Activated CD4-positive, alpha-beta memory T cell treated with anti-CD3 and anti-CD28 coated beads, Interleukin-2, amount 10 ng/mL, durations not matched to agents 7 days and 5 days (primary cell): ENCODE measurements at regions not wholly inside any gene's neighbourhood (a gene's known extent, or its start where the extent isn't known, plus 50 kb on each side); places are given as distances from the start of the nearest gene placed in this dataset.
A peak's percentile ranks its signal among the peaks of the same experiment; 100 is the strongest.
"Not testable (repeated sequence)": the region's sequence is repeated elsewhere in the genome, so short reads cannot be mapped to it uniquely, and the experiment has no call there.

Source experiments
- CTCF ChIA-PET: fragments of 350-600 bp; sonication (Branson Sonifier 250); formaldehyde crosslinking; loops from one replicate; lab custom pipeline; 2021; ENCODE audit warnings: antibody characterized with exemption, inconsistent platforms; lab: Charles Lee
- POLR2A ChIA-PET: fragments of 350-600 bp; sonication (Branson Sonifier 250); formaldehyde crosslinking; loops from one replicate; lab custom pipeline; 2021; ENCODE audit warnings: antibody characterized with exemption; lab: Charles Lee
- DNase-seq: peaks from one replicate; pipeline ENCODE4 v3.0.0-alpha.2; 2020
- H3K27ac Mint-ChIP-seq: one replicate; pipeline ENCODE4 v1.8.0; 2021; ENCODE audit warnings: mild to moderate bottlenecking, mixed read lengths
- H3K27me3 Mint-ChIP-seq: one replicate; pipeline ENCODE4 v1.8.0; 2021; ENCODE audit warnings: mixed read lengths
- H3K36me3 Mint-ChIP-seq: one replicate; pipeline ENCODE4 v1.8.0; 2021; ENCODE audit warnings: low read depth, mixed read lengths
- H3K4me1 Mint-ChIP-seq: one replicate; pipeline ENCODE4 v1.8.0; 2021; ENCODE audit warnings: mixed read lengths
- H3K4me3 Mint-ChIP-seq: one replicate; pipeline ENCODE4 v1.8.0; 2021; ENCODE audit warnings: mild to moderate bottlenecking, mixed read lengths
- H3K9me3 Mint-ChIP-seq: one replicate; pipeline ENCODE4 v1.8.0; 2021; ENCODE audit warnings: mixed read lengths

DNA sequence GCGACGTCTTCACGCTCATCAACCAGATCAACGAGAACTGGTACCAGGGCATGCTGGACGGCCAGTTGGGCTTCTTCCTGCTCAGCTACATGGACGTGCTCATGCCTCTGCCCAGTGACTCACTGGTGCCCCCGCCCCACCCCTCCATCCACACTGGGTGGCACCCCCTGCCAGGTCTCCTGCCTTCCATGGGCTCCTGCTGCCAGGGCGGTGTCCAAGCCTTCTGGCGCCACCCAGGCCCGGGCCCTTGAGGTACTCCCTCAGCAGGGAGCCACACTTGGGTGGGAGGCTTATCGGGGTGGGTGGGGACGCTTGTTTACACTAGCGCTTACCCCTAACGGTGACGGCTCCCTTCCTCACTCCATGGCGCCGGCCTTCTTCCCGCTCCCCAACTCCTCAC is 148.2 kb downstream of the GOSR1 start:
- CTCF ChIA-PET, H3K27me3 Mint-ChIP-seq, H3K36me3 Mint-ChIP-seq, H3K9me3 Mint-ChIP-seq, H3K4me3 Mint-ChIP-seq, POLR2A ChIA-PET, H3K27ac Mint-ChIP-seq, H3K4me1 Mint-ChIP-seq, DNase-seq: not testable (repeated sequence)

DNA sequence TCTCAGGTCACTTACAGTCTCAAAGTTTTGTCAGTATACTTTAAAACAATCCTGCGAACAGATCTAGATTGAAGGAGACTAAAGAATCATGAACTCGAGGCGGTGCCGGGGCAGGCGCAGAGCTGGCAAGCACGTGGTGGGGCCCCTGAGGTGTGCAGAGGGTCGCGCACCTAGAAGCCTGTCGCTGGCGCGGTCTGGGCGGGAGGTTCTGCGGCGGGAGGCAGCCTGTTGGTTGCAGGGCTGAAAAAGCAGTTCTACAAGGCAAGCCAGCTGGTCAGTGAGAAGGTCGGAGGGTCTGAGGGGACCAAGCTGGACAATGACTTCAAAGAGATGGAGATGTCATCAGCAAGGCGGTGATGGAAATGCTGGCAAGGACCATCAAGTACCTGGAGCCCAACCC is 147.0 kb downstream of the GOSR1 start:
- POLR2A ChIA-PET, CTCF ChIA-PET, H3K36me3 Mint-ChIP-seq: not testable (repeated sequence)

DNA sequence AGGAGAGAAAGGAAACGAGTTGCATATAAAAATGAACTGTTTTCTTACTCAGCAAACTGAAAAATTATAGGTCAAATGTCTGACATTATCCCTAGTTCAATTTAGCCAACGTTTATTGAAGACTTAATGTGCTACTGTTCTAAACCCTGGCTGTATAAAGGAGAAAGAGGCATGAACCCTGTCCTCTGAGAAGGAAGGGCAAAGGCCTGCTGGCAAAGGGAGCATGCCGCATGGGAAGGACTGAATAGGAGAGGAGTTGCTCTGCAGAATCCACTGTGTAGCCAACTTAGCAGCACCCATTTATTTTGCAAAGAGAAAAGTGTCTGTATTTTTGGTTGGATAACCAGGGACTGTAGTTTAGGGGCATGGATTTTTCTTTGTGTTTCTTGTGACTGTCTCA is 132.5 kb downstream of the GOSR1 start:
- H3K27me3 Mint-ChIP-seq, H3K27ac Mint-ChIP-seq, H3K9me3 Mint-ChIP-seq, CTCF ChIA-PET, H3K36me3 Mint-ChIP-seq, H3K4me1 Mint-ChIP-seq, DNase-seq, H3K4me3 Mint-ChIP-seq, POLR2A ChIA-PET: not testable (repeated sequence)

More for the DNA sequence above, 147.0 kb downstream of the GOSR1 start:
- H3K4me1 Mint-ChIP-seq, DNase-seq, H3K4me3 Mint-ChIP-seq, H3K27ac Mint-ChIP-seq, H3K27me3 Mint-ChIP-seq, H3K9me3 Mint-ChIP-seq: not testable (repeated sequence)

DNA sequence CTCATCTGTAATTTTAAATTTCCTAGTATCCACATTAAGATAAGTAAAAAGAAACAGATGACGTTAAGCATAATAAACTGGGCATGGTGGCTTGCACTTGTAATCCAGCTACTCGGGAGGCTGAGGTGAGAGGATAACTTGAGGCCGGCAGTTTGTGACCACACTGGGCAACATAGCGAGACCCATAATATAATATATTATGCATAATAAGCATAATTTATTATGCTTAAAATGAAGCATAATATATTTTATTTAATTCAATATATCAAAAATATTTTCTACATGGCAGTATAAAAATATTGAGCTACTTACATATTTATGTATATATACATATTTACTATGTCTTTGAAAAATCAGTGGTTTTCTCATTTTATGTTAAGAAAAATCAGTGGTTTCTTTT is 128.3 kb downstream of the GOSR1 start:
- no peak for DNase-seq
- no peak overlapping the region for H3K27ac Mint-ChIP-seq
- H3K4me1 Mint-ChIP-seq: peaks cover 21% of the 10 kb centered on the region
- POLR2A ChIA-PET: no interaction called here
- peaks cover 2% of the 10 kb centered on the region for H3K27me3 Mint-ChIP-seq
- no peak overlapping the region for H3K4me3 Mint-ChIP-seq
- H3K9me3 Mint-ChIP-seq: no peaks in the 10 kb centered on the region
- CTCF ChIA-PET: no interaction called here
- no peaks in the 10 kb centered on the region for H3K36me3 Mint-ChIP-seq

DNA sequence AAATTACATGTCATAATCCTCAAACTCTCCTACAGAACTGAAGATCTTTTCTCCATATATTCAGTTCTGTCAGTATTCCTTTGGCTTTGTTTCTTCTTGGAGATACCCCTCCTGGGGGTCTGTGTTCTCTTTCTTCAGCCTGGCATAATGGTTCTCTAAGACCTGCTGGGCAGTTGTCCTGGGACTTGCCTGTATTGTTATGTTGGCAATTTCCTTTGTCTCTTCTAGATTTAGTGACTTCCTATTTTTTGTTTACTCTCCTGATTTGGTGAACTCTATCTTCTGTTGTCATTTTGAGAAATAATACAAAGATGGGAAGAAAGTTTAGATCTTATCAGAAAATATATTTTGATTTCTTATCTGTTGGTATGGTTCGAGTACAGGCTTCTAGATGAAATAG is 127.8 kb downstream of the GOSR1 start:
- Mint-ChIP-seq H3K27ac (no peak overlapping the region), H3K27me3 (peaks cover 2% of the 10 kb centered on the region), H3K36me3 (no peaks in the 10 kb centered on the region), H3K4me3 (no peak overlapping the region), H3K9me3 (no peaks in the 10 kb centered on the region), H3K4me1 (peaks cover 22% of the 10 kb centered on the region)
- POLR2A ChIA-PET: no interaction called here
- no peak for DNase-seq
- CTCF ChIA-PET: no interaction called here

DNA sequence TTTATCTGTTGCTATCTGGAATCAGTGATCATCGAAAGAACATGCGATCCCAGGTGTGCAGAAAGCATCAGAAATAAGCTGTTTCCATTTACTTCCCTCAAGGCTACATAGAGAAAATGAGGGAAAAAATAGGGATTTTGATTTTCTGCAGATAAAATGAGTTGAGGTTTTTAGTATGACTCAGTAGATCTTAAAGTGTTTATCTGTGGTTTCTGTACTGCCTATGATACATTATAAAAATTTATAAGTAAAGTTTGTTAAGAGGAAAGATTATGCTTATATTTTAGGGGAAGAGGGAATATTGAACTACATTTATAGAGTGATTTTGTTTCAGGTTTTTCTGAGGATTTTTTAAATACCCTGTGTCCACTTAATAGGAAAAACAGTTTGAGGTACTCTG is 125.2 kb downstream of the GOSR1 start:
- DNase-seq, H3K27me3 Mint-ChIP-seq, H3K9me3 Mint-ChIP-seq, POLR2A ChIA-PET, H3K36me3 Mint-ChIP-seq, H3K27ac Mint-ChIP-seq, H3K4me3 Mint-ChIP-seq: not testable (repeated sequence)
- peaks cover 30% of the 10 kb centered on the region for H3K4me1 Mint-ChIP-seq
- CTCF ChIA-PET: interaction anchor here (1.0 kb wide), 1 partner anchor 96 kb away, joined by 3 read pairs; no protein-coding TSS in a partner anchor

DNA sequence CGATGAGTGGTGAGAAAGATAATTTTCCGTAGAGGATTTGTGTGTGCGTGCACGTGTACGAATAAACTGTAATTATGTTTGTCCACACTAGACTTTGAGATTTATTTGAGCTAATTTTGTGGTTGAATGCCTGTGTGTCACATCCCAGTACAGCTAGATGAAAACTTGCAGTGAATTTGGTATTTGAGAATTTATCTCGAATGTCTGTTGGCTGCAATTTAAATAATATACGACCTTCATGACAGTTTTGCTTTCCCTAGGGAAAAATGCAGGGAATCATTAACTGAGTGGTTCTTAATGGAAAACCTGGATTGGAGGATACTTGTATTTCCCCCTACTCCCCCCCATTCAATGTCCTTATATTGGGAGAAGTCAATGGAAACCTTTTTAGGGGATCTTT is 124.8 kb downstream of the GOSR1 start:
- POLR2A ChIA-PET, H3K27ac Mint-ChIP-seq, DNase-seq, H3K36me3 Mint-ChIP-seq, H3K27me3 Mint-ChIP-seq, H3K9me3 Mint-ChIP-seq: not testable (repeated sequence)
- Mint-ChIP-seq H3K4me3 (peak overlapping the region; percentile 70), H3K4me1 (peaks cover 30% of the 10 kb centered on the region)
- CTCF ChIA-PET: interaction anchor here (1.0 kb wide), 1 partner anchor 96 kb away, joined by 3 read pairs; no protein-coding TSS in a partner anchor

DNA sequence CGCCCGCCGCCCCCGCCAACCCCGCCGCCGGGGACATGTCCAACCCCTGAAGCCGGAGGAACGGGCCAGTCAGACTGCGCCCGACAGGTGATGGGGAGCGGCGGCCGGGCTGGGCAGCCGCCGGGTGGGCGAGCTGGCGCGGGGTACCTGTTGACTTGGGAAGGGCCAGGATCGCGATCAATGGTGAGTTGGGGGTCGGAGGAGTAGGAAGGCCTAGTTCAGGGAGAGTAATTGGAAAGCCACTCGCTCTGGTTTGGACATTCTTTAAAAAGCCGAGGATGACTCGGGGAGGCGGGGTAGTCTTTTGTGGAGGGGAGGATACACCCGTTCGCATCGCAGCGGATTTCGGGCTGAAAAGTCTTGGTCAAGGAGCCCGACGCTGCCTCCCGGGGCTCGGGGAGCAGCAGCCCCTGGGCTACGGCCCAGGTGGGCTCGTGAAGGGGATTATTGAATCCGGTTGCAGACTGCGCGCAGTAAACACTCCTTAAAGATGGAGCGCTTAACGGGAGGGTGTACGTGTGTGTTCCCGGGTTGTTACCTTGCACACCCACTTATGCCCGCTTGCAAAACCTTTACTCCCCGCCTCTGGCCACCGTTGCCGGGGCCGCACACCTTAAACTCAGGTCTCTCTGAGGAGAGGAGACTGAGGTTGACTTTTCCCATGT is 123.8 kb downstream of the GOSR1 start:
- Mint-ChIP-seq H3K9me3 (no peaks in the 10 kb centered on the region), H3K27ac (peak overlapping the region; percentile 81), H3K36me3 (no peaks in the 10 kb centered on the region), H3K27me3 (peaks cover 3% of the 10 kb centered on the region), H3K4me3 (peak overlapping the region; percentile 96), H3K4me1 (peaks cover 30% of the 10 kb centered on the region)
- DNase-seq: peak; percentile 31
- CTCF ChIA-PET: interaction anchor here (1.4 kb wide), 1 partner anchor 114 kb away, joined by 5 read pairs; no protein-coding TSS in a partner anchor
- POLR2A ChIA-PET: interaction anchor here (1.1 kb wide), 1 partner anchor 124 kb away, joined by 3 read pairs; the partner anchor contains the start of gene GOSR1

DNA sequence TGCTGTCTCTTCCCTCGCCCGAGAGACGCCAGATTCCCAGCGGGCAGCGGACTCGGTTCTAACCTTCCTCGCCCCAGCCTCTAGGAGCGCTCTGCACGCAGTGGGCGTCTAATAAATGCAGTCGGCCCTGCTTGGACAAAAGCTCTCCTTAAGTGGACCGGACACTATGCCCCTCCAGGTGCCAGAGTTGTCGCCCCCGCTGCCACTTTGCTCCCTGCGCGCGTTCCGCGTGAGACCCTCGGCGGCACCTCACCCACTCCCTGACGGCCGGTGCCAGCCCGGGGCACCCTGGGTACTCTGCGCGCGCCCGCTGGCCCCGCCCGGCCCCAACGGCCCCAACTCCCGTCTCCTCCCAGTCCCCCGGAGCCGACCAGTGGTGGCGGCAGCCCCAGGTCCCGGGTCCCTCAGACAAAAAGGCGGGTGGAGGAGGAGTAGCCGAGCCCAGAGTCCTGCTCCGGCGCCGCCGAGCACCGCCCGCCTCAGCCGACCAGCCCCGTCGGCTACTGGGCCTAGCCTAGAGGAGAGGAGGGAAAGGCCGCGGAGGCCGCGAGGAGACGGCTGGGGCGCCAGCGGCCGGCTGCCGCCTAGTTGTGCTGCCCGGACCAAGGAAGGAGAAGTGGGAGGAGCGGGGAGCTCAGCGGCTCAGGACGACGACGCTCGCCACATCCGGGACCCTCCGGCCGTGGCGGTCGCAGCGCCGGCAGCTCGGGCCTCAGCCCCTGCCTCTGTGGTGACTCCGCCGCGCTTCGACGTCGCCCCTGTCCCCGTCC is 123.0 kb downstream of the GOSR1 start:
- CTCF ChIA-PET: interaction anchor here (1.4 kb wide), 1 partner anchor 115 kb away, joined by 5 read pairs; no protein-coding TSS in a partner anchor
- Mint-ChIP-seq H3K27ac (peak overlapping the region; percentile 54), H3K36me3 (no peaks in the 10 kb centered on the region), H3K9me3 (no peaks in the 10 kb centered on the region), H3K27me3 (peaks cover 3% of the 10 kb centered on the region), H3K4me1 (peaks cover 30% of the 10 kb centered on the region), H3K4me3 (peak overlapping the region; percentile 96)
- POLR2A ChIA-PET: interaction anchor here (1.1 kb wide), 1 partner anchor 123 kb away, joined by 3 read pairs; the partner anchor contains the start of gene GOSR1
- peak; percentile 74 for DNase-seq

DNA sequence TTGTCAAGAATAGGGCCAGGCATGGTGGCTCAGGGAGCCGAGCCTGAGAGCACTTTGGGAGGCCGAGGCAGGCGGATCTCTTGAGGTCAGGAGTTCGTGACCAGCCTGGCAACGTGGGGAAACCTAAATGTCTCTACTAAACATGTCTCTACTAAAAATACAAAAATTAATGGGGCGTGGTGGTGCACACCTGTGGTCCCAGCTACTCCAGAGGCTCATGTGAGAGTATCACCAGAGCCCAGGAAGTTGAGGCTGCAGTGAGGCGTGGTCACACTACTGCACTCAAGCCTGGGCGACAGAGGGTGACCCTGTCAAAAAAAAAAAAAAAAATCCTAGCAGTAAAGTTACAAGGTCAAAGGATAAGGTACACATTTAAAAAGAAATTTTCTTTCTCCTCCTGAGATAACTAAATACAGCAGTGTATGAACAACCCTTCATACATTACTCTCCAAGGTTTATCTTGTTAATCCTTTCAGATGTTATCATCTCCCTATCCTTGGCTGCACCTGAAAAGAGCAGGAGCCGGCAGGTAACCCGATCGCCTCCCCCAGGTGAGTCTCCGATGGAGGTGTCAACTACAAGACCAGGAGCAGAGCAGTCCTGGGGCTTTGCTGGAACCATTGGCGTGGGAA is 122.3 kb downstream of the GOSR1 start:
- CTCF ChIA-PET: interaction anchor here (1.4 kb wide), 1 partner anchor 115 kb away, joined by 5 read pairs; no protein-coding TSS in a partner anchor

DNA sequence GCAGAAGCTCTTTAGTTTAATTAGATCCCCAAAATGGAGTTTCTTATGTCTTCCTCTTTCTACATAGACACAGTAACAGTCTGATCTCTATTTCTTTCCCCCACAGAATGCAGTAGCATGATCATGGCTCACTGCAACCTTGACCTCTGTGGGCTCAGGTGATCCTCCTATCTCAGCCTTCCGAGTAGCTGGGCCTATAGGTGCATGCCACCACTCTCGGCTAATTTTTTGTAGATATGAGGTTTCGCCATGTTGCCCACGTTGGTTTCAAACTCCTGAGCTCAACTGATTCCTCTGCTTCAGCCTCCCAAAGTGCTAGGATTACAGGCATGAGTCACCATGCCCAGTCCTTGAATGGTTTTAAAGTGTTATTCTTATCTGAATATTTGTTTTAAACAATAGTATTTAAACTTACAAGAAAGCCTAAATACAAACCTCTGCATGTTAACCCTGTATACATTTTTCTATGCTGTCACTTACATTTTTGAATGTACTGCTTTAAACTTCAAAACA is 120.6 kb downstream of the GOSR1 start:
- no peak for DNase-seq
- Mint-ChIP-seq H3K27ac (no peak overlapping the region), H3K9me3 (no peaks in the 10 kb centered on the region), H3K4me3 (no peak overlapping the region), H3K36me3 (no peaks in the 10 kb centered on the region), H3K27me3 (peaks cover 3% of the 10 kb centered on the region), H3K4me1 (peaks cover 24% of the 10 kb centered on the region)
- ChIA-PET CTCF (no interaction called here), POLR2A (no interaction called here)

More for the DNA sequence above, 122.3 kb downstream of the GOSR1 start:
- DNase-seq: no peak
- H3K36me3 Mint-ChIP-seq: no peaks in the 10 kb centered on the region
- peak overlapping the region; percentile 96 for H3K4me3 Mint-ChIP-seq
- H3K27ac Mint-ChIP-seq: peak overlapping the region; percentile 6
- H3K9me3 Mint-ChIP-seq: no peaks in the 10 kb centered on the region
- H3K27me3 Mint-ChIP-seq: peaks cover 3% of the 10 kb centered on the region
- H3K4me1 Mint-ChIP-seq: peaks cover 26% of the 10 kb centered on the region
- POLR2A ChIA-PET: no interaction called here

DNA sequence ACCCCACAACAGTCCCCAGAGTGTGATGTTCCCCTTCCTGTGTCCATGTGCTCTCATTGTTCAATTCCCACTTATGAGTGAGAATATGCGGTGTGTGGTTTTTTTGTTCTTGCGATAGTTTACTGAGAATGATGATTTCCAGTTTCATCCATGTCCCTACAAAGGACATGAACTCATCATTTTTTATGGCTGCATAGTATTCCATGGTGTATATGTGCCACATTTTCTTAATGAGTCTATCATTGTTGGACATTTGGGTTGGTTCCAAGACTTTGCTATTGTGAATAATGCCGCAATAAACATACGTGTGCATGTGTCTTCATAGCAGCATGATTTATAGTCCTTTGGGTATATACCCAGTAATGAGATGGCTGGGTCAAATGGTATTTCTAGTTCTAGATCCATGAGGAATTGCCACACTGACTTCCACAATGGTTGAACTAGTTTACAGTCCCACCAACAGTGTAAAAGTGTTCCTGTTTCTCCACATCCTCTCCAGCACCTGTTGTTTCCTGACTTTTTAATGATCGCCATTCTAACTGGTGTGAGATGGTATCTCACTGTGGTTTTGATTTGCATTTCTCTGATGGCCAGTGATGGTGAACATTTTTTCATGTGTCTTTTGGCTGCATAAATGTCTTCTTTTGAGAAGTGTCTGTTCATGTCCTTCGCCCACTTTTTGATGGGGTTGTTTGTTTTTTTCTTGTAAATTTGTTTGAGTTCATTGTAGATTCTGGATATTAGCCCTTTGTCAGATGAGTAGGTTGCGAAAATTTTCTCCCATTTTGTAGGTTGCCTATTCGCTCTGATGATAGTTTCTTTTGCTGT is 120.0 kb downstream of the GOSR1 start:
- H3K36me3 Mint-ChIP-seq, H3K27ac Mint-ChIP-seq, CTCF ChIA-PET, H3K27me3 Mint-ChIP-seq, H3K9me3 Mint-ChIP-seq, POLR2A ChIA-PET, H3K4me3 Mint-ChIP-seq, DNase-seq: not testable (repeated sequence)
- peaks cover 19% of the 10 kb centered on the region for H3K4me1 Mint-ChIP-seq
